HS-27A (cell line): ENCODE measurements at regions not wholly inside any gene's neighbourhood (a gene's known extent, or its start where the extent isn't known, plus 50 kb on each side); places are given as distances from the start of the nearest gene placed in this dataset.

ENCODE experiments used
- DNase-seq: peaks from one replicate; pipeline ENCODE4 v3.0.0-alpha.2; 2012; ENCODE audit warnings: low read depth, missing footprints

DNA sequence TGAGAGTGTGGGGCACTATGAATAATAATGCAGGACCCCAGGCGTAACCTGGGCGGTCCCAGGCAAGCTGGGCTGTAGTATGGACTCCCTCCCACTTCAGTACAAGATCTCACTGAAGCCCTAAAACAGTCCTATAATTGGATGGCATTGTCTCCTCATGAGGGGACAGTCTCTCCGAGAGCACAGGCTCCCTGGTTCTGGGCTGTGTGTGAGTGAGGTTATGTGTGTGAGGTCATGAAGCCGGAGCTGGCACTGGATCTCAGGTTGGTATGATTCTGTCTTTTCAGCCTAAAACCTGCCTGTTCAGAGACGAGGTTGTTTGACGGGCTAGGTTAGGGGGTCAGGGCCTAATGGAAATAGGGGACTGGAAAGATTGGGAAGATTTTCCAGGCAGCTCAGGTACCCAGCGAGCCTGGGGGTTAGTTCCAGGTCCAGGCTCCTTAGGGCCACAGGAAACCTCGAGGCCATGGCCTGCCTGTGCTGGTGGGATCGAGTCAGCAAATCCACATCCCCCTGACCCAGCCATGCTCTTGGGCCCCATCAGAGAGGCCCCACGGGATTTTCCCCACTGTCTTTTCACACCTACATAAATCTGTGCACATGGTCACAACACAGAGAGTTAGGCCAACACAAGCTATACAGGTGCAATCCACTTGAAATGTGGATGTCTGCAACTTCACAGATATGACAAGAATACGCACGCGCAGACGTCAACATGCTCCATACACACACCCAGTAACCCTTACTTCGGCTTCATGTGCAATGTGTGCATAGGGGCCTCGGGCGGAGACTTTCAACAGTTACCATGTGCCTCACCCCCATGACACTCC, 94.8 kb downstream of the INHBB start:
- no peak for DNase-seq

DNA sequence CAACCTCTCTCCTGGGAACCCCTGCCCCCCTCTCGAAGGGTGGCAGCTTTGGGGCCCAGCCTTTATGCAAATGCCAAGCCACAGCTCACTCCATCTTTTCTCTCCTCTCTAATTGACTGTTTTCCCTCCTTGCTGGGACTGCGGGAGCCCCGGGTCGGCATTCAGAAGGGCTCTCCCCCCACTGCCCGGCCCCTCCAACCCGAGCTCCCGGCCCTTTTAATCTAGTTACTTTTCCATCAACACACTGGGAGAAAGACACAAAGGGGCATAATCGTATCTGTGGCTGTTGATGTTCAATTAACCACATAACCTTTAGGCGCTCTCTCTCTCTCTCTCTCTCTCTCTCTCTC, 95.4 kb downstream of the INHBB start:
- no peak for DNase-seq

DNA sequence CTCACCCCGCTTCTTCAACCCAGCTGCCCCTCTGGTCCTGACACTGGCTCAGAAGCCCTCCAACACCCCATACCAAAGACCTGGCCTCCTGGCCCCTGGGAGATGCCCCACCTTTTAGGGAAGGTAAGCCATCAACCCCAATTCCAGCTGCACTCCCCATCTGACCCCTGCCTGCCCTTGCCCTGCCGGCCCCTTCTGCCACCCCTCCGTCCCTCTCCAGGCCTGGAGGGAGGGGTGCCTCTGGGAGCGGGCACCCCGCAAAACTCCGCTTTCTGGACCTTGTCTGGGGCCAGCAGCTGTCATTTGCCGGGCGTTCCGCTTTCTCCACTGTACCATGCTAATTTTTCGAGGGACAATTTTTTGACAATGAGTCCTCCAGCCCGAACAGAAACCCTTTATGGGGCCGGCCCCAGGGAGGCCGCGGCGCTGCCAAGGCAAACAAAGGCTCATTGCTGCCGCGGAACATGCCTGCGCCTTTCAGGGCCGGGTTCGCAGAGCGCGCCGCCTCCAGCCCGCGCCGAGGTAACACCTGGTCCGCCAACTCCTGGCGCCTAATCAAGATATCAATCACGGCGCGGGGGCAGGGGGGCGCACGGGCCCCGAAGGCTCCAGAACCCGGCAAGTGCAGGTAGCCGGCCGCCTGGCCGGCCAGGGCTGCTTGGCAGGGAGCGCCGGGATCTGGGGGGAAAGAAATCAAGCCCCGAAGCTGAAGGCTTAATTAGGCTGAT, 96.0 kb downstream of the INHBB start:
- no peak for DNase-seq

DNA sequence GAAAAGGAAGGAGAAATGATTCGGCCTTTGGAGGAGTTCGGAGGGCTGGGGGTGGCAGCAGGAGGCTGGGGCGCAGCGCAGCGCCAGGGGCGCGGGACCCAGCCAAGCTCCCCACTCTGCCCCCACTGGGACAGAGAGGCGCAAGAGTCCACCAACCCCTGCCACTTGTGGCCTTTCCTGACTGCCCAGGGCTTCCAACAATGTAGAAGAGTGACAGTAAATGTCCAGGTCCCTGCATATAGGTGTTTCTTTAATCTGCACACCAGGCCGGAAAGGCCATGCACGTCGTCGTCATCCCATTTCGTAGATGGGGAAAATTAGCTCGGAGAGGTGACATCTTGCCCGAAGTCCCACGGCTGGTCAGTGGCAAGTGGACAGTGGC, 96.6 kb downstream of the INHBB start:
- DNase-seq: no peak

DNA sequence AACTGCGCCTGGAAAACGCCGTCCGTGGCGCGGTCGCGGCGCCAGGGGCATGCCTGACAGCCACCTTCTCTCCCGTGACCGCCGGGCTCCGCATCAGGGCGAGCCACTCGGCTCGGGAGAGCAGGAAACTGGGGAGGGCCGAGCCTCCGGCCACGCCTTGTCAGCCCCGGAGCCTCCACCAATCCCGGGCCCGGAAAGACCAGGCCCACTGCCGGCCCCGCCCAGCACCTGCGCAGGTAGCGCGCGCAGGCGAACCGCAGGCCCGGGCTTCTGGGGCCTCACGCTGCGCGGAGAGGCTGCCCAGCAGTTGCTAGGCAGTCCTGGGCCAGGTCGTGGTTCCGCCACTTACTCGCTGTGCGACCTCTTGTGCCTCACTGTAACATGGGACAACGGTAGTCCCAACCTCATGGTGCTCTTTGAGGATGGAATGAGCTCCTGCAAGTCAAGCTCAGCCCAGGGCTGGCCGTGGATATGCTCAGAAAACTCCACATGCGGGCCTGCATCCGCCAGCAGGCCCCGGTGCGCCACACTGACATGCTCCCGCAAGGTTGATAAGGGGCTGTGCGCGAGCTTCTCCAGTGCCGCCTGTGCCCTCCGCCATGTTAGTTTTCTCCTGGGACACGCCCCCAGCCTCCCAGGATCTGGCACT, 97.1 kb downstream of the INHBB start:
- no peak for DNase-seq

DNA sequence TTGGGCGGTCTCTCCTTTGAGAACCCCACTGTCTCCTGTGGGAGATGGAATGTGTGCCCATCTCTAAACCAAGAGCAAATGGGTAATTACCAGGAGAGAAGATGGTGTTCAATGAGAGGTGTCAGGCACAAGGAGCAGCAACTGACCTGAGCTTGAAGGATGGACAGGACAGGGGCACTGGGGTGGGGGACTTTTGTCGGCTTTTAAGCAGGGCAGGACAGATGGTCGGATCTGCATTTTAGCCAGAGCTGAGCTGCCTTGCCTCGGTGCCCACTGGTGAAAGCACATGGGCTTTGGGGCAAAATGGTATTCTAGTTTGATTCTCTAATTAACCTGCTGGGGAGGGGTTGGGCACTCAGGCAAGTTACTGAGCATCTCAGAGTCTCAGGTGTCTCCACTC, 98.0 kb downstream of the INHBB start:
- DNase-seq: no peak

DNA sequence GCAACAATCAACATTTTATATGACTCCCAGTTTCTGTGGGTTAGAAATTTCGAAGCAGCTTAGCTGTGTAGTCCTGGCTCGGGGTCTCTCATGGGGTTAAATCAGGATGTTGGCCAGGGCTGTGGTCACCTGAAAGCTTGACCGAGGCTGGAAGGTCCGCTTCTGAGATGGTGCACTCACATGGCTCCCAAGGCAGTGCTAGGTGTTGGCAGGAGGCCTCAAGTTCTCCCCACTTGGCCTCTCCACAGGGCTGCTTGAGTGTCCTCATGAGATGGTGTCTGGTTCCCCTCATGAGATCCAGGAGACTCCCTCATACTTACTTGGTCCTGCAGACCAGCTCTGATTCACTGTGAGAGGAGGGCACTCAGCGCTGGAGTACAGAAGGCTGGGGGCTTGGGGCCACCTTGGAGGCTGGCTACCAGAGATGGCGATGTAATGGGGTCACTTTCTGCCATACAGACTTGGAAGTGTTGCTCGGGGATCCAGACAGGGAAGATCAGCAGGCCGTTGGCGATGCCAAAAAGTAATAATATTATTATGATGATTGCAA, 98.8 kb downstream of the INHBB start:
- DNase-seq: no peak

DNA sequence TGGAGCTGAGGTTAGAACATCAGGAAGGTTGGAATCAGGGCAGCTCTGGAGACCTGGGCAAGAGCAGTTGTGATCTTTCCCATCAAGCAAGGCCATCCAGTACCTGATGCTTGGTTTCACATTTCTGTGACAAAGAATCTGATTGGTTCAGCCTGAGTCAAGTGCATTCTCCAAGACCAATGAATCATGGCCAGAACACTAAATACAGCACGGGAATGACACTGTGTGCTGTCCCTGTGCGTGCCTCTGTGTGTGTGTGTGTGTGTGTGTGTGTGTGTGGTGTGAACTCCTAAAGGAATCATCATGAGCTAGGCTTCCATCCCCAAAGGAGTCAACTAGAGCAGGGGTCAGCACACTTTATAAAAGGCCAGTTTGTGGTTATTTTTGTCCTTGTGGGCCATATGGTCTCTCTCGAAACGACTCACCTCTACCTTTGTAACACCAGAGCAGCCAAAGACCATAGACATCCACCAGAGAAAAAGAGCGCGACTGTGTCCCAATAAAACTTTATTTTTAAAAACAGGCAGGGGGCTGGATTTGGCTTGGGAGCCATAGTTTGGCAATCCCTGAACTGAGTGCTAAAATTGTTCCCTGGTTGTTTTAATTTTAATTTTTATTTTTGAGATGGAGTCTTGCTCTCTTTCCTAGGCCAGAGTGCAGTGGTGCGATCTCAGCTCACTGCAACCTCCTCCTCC, 99.7 kb downstream of the INHBB start:
- no peak for DNase-seq

DNA sequence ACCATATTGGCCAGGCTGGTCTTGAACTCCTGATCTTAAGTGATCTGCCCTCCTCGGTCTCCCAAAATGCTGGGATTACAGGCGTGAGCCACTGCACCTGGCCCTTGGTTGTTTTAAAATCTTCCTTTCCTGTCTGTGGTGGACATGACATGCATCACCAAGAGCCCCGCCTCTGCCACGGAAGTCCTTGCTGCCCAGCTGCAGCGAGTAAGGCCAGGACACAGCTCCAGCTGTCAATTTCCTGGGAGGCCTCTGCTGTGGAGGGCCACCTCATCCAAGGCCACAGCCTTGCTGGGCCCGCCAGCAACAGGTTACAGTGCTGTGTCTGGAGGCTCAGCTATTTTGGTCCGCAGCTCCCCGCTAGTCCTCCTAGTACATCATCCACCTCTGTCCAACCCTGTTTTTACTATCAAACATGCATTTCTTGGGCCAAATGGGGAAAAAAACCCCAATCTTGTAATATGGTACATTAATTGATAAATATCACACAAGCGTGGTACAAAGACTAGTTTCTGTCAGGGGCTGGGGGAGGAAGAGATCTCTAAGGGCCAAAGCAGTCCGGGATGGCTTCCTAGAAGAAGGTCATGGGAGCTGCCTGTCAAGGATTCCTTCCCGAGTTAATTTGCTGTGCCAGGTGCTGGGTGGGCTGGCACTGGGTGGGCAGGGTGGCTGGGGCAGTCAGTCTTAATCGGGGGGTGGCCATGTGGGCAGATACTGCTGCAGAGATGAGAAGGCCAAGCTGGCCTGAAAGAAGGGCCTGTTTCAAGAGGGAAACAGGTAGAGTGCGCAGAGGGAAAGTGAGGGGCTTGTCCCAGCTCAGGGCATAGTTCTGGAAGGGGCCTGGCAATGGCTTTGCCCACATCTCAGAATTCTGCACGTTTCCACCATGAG, 100.5 kb downstream of the INHBB start:
- DNase-seq: no peak

DNA sequence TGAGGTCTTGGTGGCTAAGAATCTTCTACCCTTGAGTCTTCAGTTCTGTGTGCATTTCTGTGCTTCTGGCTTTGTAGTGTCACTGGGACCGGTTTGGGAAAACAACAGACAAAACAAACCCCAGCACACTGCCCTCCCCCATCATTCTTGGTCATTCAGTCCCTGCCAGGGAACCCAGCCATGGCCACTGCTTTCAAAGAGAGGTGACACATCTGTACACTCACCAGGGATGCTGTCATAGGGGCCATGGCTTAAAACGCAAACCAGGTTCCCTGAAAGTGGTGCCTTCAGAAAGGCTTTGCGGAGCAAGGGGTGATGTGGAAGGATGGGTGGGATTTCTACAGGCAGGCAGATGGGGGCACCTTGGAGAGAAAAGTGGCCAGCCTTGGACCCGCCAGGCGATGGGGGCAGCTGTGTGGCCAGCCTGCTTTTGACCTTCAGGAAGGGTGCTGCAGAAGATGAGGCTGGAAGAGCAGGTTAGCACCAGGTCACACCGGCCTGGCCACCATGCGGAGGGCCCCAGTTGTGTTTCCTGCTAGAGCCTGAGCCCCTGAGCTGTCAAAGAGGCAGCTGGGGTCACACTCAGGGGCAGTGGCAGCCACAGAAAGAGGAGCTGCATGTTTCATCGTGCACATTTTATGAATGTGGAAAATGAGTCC, 101.3 kb downstream of the INHBB start:
- DNase-seq: no peak

DNA sequence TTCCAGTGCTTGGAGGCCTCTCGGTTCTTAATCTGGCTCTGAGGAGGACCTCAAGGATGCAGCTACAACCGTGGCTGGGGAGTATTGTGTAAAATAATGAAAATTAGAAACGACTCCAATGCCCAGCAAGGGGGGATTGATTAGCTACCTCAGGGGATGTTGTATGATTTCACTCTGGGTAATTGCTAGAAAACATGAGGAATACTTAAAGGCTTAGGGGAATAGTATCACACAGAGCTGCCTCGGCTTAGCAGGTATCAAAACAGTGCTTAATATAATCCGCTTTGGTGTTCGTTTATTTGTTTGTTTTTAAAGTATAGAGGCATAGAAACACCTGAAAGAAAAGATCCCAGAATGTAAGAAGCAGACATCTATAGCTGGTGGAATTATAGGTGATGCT, 102.5 kb downstream of the INHBB start:
- no peak for DNase-seq

DNA sequence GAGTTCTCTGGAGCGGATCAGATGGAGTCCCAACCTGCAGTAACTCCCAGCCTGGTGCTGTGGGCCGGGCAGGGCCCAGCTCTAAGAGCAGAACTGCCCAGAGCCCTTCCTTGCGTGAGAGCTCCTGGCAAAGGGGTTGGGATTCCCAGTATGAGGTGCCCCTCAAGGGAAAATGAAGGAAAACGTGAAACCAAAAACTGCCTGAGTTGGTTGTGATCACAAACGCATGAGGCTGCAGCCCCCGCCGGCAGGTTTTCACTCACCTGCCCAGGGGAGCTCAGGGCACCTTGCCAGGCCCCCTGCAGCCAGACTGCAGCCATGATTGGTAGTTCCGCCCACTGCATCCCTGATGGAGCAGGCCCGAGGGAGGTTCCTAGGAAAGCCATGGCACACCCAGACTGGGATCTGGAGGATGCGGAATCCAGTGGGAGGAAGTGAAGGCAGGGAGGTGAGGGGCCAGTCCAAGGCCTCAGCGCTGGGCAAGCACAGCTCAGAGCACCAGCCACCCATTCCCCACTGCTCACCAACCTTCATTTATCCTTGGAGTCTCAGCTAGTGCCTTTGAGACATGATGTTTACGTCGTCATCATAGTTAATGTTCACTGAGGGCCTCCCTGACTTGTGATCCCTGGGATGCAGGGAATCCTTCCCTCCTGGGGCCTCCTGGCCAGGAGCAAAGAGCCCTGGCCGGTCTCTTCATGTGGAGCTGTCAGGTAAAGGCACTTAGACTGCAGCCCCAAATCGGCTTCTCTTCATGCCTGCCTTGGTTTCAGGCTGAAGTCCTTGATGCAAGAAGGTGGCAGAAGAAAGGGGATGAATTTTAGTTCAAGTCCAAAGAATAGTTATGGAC, 103.2 kb downstream of the INHBB start:
- no peak for DNase-seq

DNA sequence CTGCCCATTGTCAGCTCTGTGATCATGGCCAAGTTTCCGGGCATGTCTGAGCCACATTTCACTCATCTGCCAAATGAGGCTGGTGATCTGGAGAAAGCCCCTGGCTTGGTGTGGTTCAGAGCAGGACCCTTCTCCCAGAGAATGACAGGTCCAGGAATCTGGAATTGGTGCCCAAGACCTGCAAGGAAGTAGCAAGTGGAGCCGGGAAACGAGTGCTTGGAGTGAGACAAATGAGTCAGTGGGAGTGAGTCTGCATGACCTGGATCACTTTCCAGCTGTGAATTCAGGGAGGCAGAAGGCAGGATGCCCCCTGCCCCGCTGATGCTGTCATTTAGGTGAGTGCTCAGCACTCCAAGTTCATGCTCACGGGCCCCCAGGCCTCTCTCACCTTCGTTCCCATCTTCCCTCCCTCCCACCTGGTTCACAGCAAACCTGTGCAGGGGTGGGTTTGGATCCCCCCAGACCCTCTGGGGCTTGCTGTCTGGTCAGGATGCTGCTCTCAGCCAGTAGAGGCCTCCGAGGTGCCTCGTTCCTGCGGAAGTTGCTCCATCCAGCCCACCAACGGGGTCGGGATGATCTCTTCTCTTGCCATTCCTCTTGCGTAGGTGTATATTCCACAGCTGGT, 104.4 kb downstream of the INHBB start:
- DNase-seq: no peak

DNA sequence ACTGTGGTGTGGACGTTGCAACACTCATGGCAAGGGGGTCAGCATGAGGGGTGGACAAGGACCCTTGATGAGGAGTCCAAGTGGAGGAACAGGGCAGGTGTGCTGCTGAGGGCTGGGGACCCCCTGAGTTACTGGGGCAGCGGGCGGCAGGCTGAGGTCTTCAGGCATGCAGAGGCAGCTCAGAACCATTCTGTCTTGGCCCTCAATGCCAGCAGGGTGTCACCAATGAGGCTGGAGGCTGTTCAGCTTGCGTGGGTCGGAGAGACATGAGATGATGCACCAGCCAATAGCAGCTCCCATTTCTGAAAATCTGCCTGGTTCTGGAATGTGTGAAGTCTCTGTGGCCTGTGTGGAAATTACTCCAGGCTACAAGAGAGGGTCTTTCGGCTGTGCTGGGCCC, 105.4 kb downstream of the INHBB start:
- DNase-seq: no peak

DNA sequence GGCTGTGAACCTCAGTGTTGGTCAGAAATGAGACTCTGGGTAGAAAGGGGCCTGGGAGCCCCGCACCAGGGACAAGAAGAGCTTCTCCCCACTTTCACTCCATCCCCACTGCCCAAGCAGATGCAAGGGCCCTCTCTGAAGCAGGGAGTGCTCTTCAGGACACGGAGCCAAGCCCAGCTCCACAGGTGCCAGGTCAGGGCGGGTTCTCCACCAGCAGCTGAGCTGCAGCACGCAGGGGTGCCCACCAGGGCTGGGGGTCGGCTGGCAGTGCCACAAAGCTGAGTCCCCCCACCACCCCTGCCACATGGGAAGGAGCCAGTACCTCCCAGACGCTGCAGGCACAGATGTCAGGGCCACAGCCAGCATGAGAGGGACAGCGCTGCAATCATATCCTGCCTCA, 106.2 kb downstream of the INHBB start:
- DNase-seq: no peak

DNA sequence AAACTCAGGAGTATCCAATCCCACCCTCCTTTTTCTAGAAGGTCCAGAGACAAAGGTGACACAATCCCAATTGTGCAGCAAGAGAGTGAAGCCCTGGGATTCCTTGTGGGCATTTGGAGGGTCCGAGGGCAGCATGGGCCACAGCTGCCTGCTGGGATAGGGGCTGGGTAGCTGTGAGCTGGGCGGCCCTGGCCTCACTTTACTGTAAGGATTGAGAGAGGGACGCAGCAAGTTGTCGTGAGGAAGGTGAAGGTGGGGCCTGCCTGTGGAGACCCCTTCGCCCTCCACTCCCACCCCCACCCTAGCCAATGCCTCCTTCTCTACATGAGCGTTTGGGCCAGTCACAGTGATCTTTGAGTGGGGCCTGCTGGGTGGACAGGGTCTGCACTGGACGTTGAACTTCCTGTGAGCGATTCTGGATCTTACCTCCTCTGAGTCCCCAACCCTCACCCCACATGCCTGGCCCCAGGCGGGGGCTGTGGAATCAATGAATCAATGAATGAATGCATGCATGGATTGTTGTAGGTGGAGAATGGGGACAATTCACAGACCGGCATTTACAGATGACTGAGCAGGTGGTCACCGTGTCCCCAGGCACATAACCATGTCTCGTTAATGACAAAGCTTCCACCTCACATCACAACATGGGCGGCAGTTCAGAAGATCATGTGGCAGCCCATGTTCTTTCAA, 107.2 kb downstream of the INHBB start:
- DNase-seq: no peak

DNA sequence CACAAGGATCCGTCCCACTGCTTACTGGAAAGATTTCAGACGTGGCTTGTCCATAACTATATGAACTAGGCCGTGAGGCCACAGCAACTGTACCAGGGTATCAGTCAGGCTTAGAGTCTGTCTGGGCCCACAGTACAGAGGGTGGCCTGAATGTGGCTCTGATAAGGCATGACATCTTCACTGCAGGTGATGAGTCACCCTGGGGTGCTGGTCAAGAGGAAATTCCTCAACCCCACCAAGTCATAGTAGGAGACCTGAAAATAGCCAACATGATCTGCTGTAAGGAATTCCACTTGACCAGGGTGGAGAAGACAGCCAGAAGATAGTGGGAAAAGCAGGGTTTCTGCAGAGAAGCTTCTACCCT, 107.7 kb downstream of the INHBB start:
- peak; percentile 39 for DNase-seq

DNA sequence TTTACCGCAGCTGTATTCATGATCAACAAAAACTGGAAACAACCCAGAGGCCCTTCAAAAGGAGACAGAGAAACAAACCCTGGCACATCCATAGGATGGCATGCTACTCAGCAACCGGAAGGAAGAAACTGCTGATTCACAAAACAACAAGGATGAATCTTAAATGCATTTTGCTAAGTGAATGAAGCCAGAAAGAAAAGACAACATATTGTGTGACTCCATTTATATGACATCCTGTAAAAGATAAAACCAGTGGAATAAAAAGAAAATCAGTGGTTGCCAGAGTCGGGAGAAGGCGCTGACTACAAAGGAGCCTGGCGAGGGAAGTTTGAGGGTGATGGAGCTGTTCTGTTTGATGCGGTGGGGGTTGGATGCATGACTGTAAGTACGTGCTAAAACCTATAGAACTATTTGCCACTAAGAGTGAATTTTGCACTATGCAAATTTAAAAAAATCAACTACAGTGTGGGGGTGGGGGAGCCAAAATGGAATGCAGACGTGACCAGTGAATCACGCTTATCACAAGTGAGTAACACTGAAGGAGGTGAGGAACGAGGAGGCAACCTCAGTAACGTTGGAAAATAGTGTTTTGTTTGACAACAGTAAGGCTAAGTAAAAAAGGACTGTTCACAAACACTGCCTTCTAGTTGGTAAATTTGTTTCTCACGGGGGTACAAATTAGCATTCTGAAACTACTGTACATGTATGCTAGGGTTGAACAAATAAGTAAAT, 108.9 kb downstream of the INHBB start:
- no peak for DNase-seq
